Calu3 (cell line): ENCODE measurements at regions not wholly inside any gene's neighbourhood (a gene's known extent, or its start where the extent isn't known, plus 50 kb on each side); places are given as distances from the start of the nearest gene placed in this dataset.

Experiments
- BruUV-seq: library from RNA; stranded (reverse); fragments of 400-500 nt; replicated peaks from 2 replicates; lab custom pipeline; 2021; lab: Mats Ljungman, UMichigan
- CTCF ChIA-PET: fragments of 300-600 bp; sonication (Branson Sonifier 250); formaldehyde crosslinking; loops from one replicate; lab custom pipeline; 2022; ENCODE audit warnings: antibody characterized with exemption; lab: Charles Lee
- DNase-seq: peaks from one replicate; pipeline ENCODE4 v3.0.0; 2022
- H3K27ac Mint-ChIP-seq: one replicate; pipeline ENCODE4 v1.8.0; 2022; ENCODE audit warnings: mixed read lengths; ENCODE audit not compliant: unreplicated experiment
- H3K27me3 Mint-ChIP-seq: one replicate; pipeline ENCODE4 v1.8.0; 2022; ENCODE audit warnings: mixed read lengths; ENCODE audit not compliant: unreplicated experiment
- H3K36me3 Mint-ChIP-seq: one replicate; pipeline ENCODE4 v1.8.0; 2022; ENCODE audit warnings: mild to moderate bottlenecking, moderate library complexity, mixed read lengths; ENCODE audit not compliant: insufficient read depth, unreplicated experiment
- H3K4me1 Mint-ChIP-seq: one replicate; pipeline ENCODE4 v1.8.0; 2022; ENCODE audit warnings: mild to moderate bottlenecking, low read depth, mixed read lengths; ENCODE audit not compliant: unreplicated experiment
- H3K4me3 Mint-ChIP-seq: one replicate; pipeline ENCODE4 v1.8.0; 2022; ENCODE audit warnings: mild to moderate bottlenecking, low read depth, moderate library complexity, mixed read lengths; ENCODE audit not compliant: unreplicated experiment
- H3K9me3 Mint-ChIP-seq: one replicate; pipeline ENCODE4 v1.8.0; 2022; ENCODE audit warnings: low read depth, mixed read lengths; ENCODE audit not compliant: unreplicated experiment
- CTCF ChIP-seq: fragments of 200-600 bp; IDR thresholded peaks from one replicate; pipeline ENCODE4 v1.8.0; 2022; ENCODE audit warnings: antibody characterized with exemption; ENCODE audit not compliant: unreplicated experiment
- intact Hi-C: fragments of 100-400 bp; cut with micrococcal nuclease; formaldehyde crosslinking; loops from one replicate; pipeline ENCODE4 v1.10.0; 2022; ENCODE audit not compliant: unreplicated experiment

- H3K4me1 Mint-ChIP-seq = peaks cover 23% of the 10 kb centered on the region
- no TSS peak for BruUV-seq
- H3K9me3 Mint-ChIP-seq = no peaks in the 10 kb centered on the region
- H3K36me3 Mint-ChIP-seq = no peaks in the 10 kb centered on the region
- TF ChIP-seq CTCF = no peak
- H3K27ac Mint-ChIP-seq = no peak overlapping the region
- H3K4me3 Mint-ChIP-seq = no peak overlapping the region
- no peak for DNase-seq
- CTCF ChIA-PET = no interaction called here
- intact Hi-C loops = no loop called here
- H3K27me3 Mint-ChIP-seq = no peaks in the 10 kb centered on the region
Observed at GRCh38 chr5:93887678-93888077, 146.3 kb upstream of the POU5F2 start.

GRCh38 chr5:93886917-93887361 is 145.5 kb upstream of the POU5F2 start:
- Mint-ChIP-seq H3K4me1 (peaks cover 23% of the 10 kb centered on the region), H3K27ac (no peak overlapping the region), H3K36me3 (no peaks in the 10 kb centered on the region), H3K9me3 (no peaks in the 10 kb centered on the region), H3K4me3 (no peak overlapping the region), H3K27me3 (no peaks in the 10 kb centered on the region)
- DNase-seq = no peak
- intact Hi-C loops = no loop called here
- TF ChIP-seq CTCF = no peak
- BruUV-seq = no TSS peak
- CTCF ChIA-PET = interaction anchor here (0.7 kb wide), 3 partner anchors 9 to 1369 kb away, joined by 3 read pairs; no protein-coding TSS in a partner anchor

- no peak overlapping the region for H3K4me3 Mint-ChIP-seq
- no peak for TF ChIP-seq CTCF
- CTCF ChIA-PET = interaction anchor here (0.7 kb wide), 3 partner anchors 8 to 1368 kb away, joined by 3 read pairs; no protein-coding TSS in a partner anchor
- intact Hi-C loops = no loop called here
- BruUV-seq = no TSS peak
- H3K27me3 Mint-ChIP-seq = no peaks in the 10 kb centered on the region
- no peaks in the 10 kb centered on the region for H3K9me3 Mint-ChIP-seq
- H3K27ac Mint-ChIP-seq = no peak overlapping the region
- DNase-seq = no peak
- H3K4me1 Mint-ChIP-seq = peaks cover 23% of the 10 kb centered on the region
- H3K36me3 Mint-ChIP-seq = no peaks in the 10 kb centered on the region
Observed at GRCh38 chr5:93886098-93886806, 144.9 kb upstream of the POU5F2 start.

- intact Hi-C loops = no loop called here
- BruUV-seq = no TSS peak
- DNase-seq = no peak
Observed at GRCh38 chr5:93884254-93884653, 142.9 kb upstream of the POU5F2 start.

More at GRCh38 chr5:93884254-93884653, 142.9 kb upstream of the POU5F2 start:
- H3K36me3 Mint-ChIP-seq = no peaks in the 10 kb centered on the region
- no peak for TF ChIP-seq CTCF
- CTCF ChIA-PET = no interaction called here
- no peak overlapping the region for H3K4me3 Mint-ChIP-seq
- H3K27ac Mint-ChIP-seq = no peak overlapping the region
- peaks cover 23% of the 10 kb centered on the region for H3K4me1 Mint-ChIP-seq
- H3K27me3 Mint-ChIP-seq = no peaks in the 10 kb centered on the region
- no peaks in the 10 kb centered on the region for H3K9me3 Mint-ChIP-seq
